SU-DHL-6 (cell line): ENCODE measurements at regions not wholly inside any gene's neighbourhood (a gene's known extent, or its start where the extent isn't known, plus 50 kb on each side); places are given as distances from the start of the nearest gene placed in this dataset.

ENCODE experiments used
- EZH2phosphoT487 ChIP-seq: fragments of 200-600 bp; sonication (generic), shearing (Covaris generic); conservative IDR thresholded peaks from 2 replicates; pipeline ENCODE4 v1.6.1; 2018; ENCODE audit warnings: mild to moderate bottlenecking, antibody characterized with exemption, low read length, moderate library complexity, mixed read lengths
- TF ChIP-seq, protein P1 (sequence below): fragments of 200-600 bp; sonication (generic); IDR thresholded peaks from one replicate; pipeline ENCODE4 v1.5.1; 2017; ENCODE audit warnings: antibody characterized with exemption, mild to moderate bottlenecking, low read length, moderate library complexity; ENCODE audit not compliant: insufficient read depth, poor library complexity, severe bottlenecking

- TF ChIP-seq, protein P1, sequence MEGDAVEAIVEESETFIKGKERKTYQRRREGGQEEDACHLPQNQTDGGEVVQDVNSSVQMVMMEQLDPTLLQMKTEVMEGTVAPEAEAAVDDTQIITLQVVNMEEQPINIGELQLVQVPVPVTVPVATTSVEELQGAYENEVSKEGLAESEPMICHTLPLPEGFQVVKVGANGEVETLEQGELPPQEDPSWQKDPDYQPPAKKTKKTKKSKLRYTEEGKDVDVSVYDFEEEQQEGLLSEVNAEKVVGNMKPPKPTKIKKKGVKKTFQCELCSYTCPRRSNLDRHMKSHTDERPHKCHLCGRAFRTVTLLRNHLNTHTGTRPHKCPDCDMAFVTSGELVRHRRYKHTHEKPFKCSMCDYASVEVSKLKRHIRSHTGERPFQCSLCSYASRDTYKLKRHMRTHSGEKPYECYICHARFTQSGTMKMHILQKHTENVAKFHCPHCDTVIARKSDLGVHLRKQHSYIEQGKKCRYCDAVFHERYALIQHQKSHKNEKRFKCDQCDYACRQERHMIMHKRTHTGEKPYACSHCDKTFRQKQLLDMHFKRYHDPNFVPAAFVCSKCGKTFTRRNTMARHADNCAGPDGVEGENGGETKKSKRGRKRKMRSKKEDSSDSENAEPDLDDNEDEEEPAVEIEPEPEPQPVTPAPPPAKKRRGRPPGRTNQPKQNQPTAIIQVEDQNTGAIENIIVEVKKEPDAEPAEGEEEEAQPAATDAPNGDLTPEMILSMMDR, result no peak
- no peak for TF ChIP-seq EZH2phosphoT487
Measured at GRCh38 chr13:58767566-58767965, 1136.0 kb downstream of the PCDH17 start.
